Breast epithelium (tissue), 4 donors: ENCODE measurements at regions not wholly inside any gene's neighbourhood (a gene's known extent, or its start where the extent isn't known, plus 50 kb on each side); places are given as distances from the start of the nearest gene placed in this dataset.
A peak's percentile ranks its signal among the peaks of the same experiment; 100 is the strongest.

ENCODE experiments used
- DNase-seq, 2 donors: peaks; one replicate each; pipeline ENCODE4 v3.0.0-alpha.2; 2019; ENCODE audit warnings: low spot score in 2 of 2
- H3K27ac ChIP-seq, 2 donors: fragments of 200-600 bp; sonication (generic) in 1 of 2; one replicate each; pipeline ENCODE4 v1.5.1; 2016 to 2019; ENCODE audit warnings: mild to moderate bottlenecking in 1 of 2
- H3K27me3 ChIP-seq, 2 donors: fragments of 200-600 bp; sonication (generic) in 1 of 2; one replicate each; pipeline versions ENCODE4 v1.5.1 to v1.6.0; 2017 to 2019; ENCODE audit warnings: control low read depth in 1 of 2, mild to moderate bottlenecking in 1 of 2
- H3K36me3 ChIP-seq: fragments of 200-600 bp; one replicate; pipeline ENCODE4 v1.5.1; 2019
- H3K4me1 ChIP-seq, 2 donors: fragments of 200-600 bp; sonication (generic); one replicate each; pipeline ENCODE4 v1.5.1; 2016 to 2019; ENCODE audit warnings: control low read depth in 1 of 2
- H3K4me3 ChIP-seq, 3 donors: fragments of 200-600 bp; sonication (generic); 1 replicate in 2 of 3; 2 replicates in 1 of 3; pipeline ENCODE4 v1.5.1; 2016 to 2019; ENCODE audit warnings: mild to moderate bottlenecking in 3 of 3, moderate library complexity in 2 of 3
- H3K9me3 ChIP-seq, 2 donors: fragments of 200-600 bp; sonication (generic) in 1 of 2; one replicate each; pipeline ENCODE4 v1.5.1; 2016 to 2019; ENCODE audit warnings: control low read depth in 1 of 2
- POLR2A ChIP-seq: fragments of 450-650 bp; IDR thresholded peaks from one replicate; pipeline ENCODE4 v1.6.1; 2016; ENCODE audit warnings: antibody characterized with exemption, mild to moderate bottlenecking, moderate library complexity
- POLR2AphosphoS5 ChIP-seq, 3 donors: sonication (generic); formaldehyde crosslinking; IDR thresholded peaks; one replicate each; pipeline ENCODE4 v1.6.1; 2017; ENCODE audit warnings: antibody characterized with exemption in 3 of 3
- intact Hi-C: fragments of 100-400 bp; cut with DNase I; formaldehyde crosslinking; loops from one replicate; pipeline ENCODE4 v1.15.1; 2023; ENCODE audit warnings: low total_unique reads
- TF ChIP-seq, protein P1 (sequence below), 3 donors: fragments of 450-650 bp; IDR thresholded peaks; one replicate each; pipeline ENCODE4 v1.5.1; 2016 to 2017; ENCODE audit warnings: antibody characterized with exemption in 3 of 3, mild to moderate bottlenecking in 3 of 3, moderate library complexity in 3 of 3

- Histone ChIP-seq H3K27ac (no peak overlapping the region), H3K9me3 (no peaks in the 10 kb centered on the region), H3K4me1 (no peaks in the 10 kb centered on the region), H3K27me3 (no peaks in the 10 kb centered on the region), H3K36me3 (no peaks in the 10 kb centered on the region), H3K4me3 (no peak overlapping the region)
- intact Hi-C loops: no loop called here
- DNase-seq: peak in 1 of 2 donors; percentile 22
- TF ChIP-seq POLR2AphosphoS5 (IDR thresholded peaks at IDR 0.05) (no peak), POLR2A (no peak)
- TF ChIP-seq, protein P1, sequence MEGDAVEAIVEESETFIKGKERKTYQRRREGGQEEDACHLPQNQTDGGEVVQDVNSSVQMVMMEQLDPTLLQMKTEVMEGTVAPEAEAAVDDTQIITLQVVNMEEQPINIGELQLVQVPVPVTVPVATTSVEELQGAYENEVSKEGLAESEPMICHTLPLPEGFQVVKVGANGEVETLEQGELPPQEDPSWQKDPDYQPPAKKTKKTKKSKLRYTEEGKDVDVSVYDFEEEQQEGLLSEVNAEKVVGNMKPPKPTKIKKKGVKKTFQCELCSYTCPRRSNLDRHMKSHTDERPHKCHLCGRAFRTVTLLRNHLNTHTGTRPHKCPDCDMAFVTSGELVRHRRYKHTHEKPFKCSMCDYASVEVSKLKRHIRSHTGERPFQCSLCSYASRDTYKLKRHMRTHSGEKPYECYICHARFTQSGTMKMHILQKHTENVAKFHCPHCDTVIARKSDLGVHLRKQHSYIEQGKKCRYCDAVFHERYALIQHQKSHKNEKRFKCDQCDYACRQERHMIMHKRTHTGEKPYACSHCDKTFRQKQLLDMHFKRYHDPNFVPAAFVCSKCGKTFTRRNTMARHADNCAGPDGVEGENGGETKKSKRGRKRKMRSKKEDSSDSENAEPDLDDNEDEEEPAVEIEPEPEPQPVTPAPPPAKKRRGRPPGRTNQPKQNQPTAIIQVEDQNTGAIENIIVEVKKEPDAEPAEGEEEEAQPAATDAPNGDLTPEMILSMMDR (IDR thresholded peaks at IDR 0.05): no peak
These were observed 77.2 kb upstream of the HPCAL1 start for GRCh38 chr2:10225291-10226037.

- H3K36me3 ChIP-seq: no peaks in the 10 kb centered on the region
- no peak overlapping the region for H3K27ac ChIP-seq
- DNase-seq: peak in 1 of 2 donors; percentile 28
- no peaks in the 10 kb centered on the region for H3K9me3 ChIP-seq
- no peaks in the 10 kb centered on the region for H3K27me3 ChIP-seq
- intact Hi-C loops: no loop called here
- no peaks in the 10 kb centered on the region for H3K4me1 ChIP-seq
- no peak overlapping the region for H3K4me3 ChIP-seq
- no peak for TF ChIP-seq POLR2A
- TF ChIP-seq POLR2AphosphoS5 (IDR thresholded peaks at IDR 0.05): no peak
- TF ChIP-seq, protein P1 (IDR thresholded peaks at IDR 0.05): no peak
These were observed 76.5 kb upstream of the HPCAL1 start for GRCh38 chr2:10226038-10226724.

- no peaks in the 10 kb centered on the region for H3K9me3 ChIP-seq
- no peak overlapping the region for H3K4me3 ChIP-seq
- no peaks in the 10 kb centered on the region for H3K4me1 ChIP-seq
- H3K36me3 ChIP-seq: no peaks in the 10 kb centered on the region
- TF ChIP-seq POLR2A (no peak), POLR2AphosphoS5 (IDR thresholded peaks at IDR 0.05) (no peak)
- TF ChIP-seq, protein P1 (IDR thresholded peaks at IDR 0.05): no peak
- H3K27me3 ChIP-seq: no peaks in the 10 kb centered on the region
- intact Hi-C loops: no loop called here
- no peak overlapping the region for H3K27ac ChIP-seq
- DNase-seq: peak in 1 of 2 donors; percentile 40
These were observed 73.9 kb upstream of the HPCAL1 start for GRCh38 chr2:10228611-10229365.

- no peaks in the 10 kb centered on the region for H3K27me3 ChIP-seq
- no peaks in the 10 kb centered on the region for H3K4me1 ChIP-seq
- H3K27ac ChIP-seq: no peak overlapping the region
- no peak for TF ChIP-seq POLR2AphosphoS5 (IDR thresholded peaks at IDR 0.05)
- TF ChIP-seq POLR2A: no peak
- TF ChIP-seq, protein P1 (IDR thresholded peaks at IDR 0.05): no peak
- H3K4me3 ChIP-seq: no peak overlapping the region
- H3K36me3 ChIP-seq: no peaks in the 10 kb centered on the region
- intact Hi-C loops: no loop called here
- H3K9me3 ChIP-seq: no peaks in the 10 kb centered on the region
- DNase-seq: no peak
These were observed 73.1 kb upstream of the HPCAL1 start for GRCh38 chr2:10229462-10230099.
